PC-9 (cell line): ENCODE measurements at regions not wholly inside any gene's neighbourhood (a gene's known extent, or its start where the extent isn't known, plus 50 kb on each side); places are given as distances from the start of the nearest gene placed in this dataset.

Source experiments
- EZH2 ChIP-seq: fragments of 200-600 bp; sonication (generic); IDR thresholded peaks from 2 replicates; pipeline ENCODE4 v1.8.0; 2017; ENCODE audit warnings: antibody characterized with exemption, low read depth
- TF ChIP-seq, protein P1 (sequence below): fragments of 200-600 bp; sonication (generic); conservative IDR thresholded peaks from 2 replicates; pipeline ENCODE4 v1.6.1; 2017; ENCODE audit warnings: mixed run types, antibody characterized with exemption, mild to moderate bottlenecking, moderate library complexity

DNA sequence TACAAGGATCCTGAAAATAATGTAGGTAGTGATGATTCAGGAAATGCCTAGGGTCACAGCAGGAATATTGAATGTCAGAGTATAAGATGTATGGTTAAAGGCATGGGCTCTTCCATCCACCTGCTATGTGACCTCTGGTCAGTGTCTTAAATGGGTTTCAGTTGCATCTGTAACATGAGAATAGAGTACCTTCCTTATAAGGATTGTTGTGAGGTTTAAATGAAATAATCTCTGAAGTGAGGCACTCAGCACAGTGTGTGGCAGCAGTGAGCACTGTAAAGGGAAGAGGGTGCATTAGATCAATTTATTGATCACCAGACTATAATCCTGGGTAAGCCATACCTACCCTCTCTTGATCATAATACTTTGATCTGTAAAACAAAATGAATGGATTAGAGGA, 319.1 kb downstream of the SLC4A3 start:
- TF ChIP-seq, protein P1, sequence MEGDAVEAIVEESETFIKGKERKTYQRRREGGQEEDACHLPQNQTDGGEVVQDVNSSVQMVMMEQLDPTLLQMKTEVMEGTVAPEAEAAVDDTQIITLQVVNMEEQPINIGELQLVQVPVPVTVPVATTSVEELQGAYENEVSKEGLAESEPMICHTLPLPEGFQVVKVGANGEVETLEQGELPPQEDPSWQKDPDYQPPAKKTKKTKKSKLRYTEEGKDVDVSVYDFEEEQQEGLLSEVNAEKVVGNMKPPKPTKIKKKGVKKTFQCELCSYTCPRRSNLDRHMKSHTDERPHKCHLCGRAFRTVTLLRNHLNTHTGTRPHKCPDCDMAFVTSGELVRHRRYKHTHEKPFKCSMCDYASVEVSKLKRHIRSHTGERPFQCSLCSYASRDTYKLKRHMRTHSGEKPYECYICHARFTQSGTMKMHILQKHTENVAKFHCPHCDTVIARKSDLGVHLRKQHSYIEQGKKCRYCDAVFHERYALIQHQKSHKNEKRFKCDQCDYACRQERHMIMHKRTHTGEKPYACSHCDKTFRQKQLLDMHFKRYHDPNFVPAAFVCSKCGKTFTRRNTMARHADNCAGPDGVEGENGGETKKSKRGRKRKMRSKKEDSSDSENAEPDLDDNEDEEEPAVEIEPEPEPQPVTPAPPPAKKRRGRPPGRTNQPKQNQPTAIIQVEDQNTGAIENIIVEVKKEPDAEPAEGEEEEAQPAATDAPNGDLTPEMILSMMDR, result no peak
- no peak for TF ChIP-seq EZH2
